Mesenchymal stem cell (in vitro differentiated cells and primary cell): ENCODE measurements at regions not wholly inside any gene's neighbourhood (a gene's known extent, or its start where the extent isn't known, plus 50 kb on each side); places are given as distances from the start of the nearest gene placed in this dataset.

Experiments
- DNase-seq: peaks from one replicate; pipeline ENCODE4 v3.0.0-alpha.2; 2013
- H2AFZ ChIP-seq: one replicate; pipeline ENCODE4 v1.6.1; 2013; ENCODE audit warnings: low read depth, mild to moderate bottlenecking, control low read depth, inconsistent platforms, low read length, moderate library complexity
- H2AK5ac ChIP-seq: 2 replicates; pipeline ENCODE4 v1.6.1; 2013; ENCODE audit warnings: low read length, moderate library complexity, mild to moderate bottlenecking, inconsistent platforms; ENCODE audit not compliant: severe bottlenecking
- H2BK120ac ChIP-seq: one replicate; pipeline ENCODE4 v1.6.1; 2013; ENCODE audit warnings: low read depth, mild to moderate bottlenecking, inconsistent platforms, low read length, moderate library complexity
- H2BK12ac ChIP-seq, 2 experiments: one replicate each; pipeline ENCODE4 v1.6.1; 2013; ENCODE audit warnings: inconsistent platforms in 2 of 2, low read length in 2 of 2, mild to moderate bottlenecking in 2 of 2, moderate library complexity in 2 of 2, control low read depth in 1 of 2
- H2BK15ac ChIP-seq: one replicate; pipeline ENCODE4 v1.6.1; 2013; ENCODE audit warnings: mild to moderate bottlenecking, low read depth, inconsistent platforms; ENCODE audit not compliant: poor library complexity, severe bottlenecking
- H2BK5ac ChIP-seq: 2 replicates; pipeline ENCODE4 v1.6.1; 2013; ENCODE audit warnings: low read depth, mild to moderate bottlenecking, low read length, control low read depth, inconsistent platforms; ENCODE audit not compliant: poor library complexity, severe bottlenecking
- H3K14ac ChIP-seq, 2 experiments: one replicate each; pipeline ENCODE4 v1.6.1; 2013; ENCODE audit warnings: inconsistent platforms in 2 of 2, low read length in 2 of 2, control low read depth in 1 of 2, mild to moderate bottlenecking in 1 of 2, moderate library complexity in 1 of 2
- H3K18ac ChIP-seq, 2 experiments: one replicate each; pipeline ENCODE4 v1.6.1; 2013; ENCODE audit warnings: inconsistent platforms in 2 of 2, low read length in 2 of 2, control low read depth in 1 of 2, low read depth in 1 of 2, mild to moderate bottlenecking in 1 of 2
- H3K23ac ChIP-seq, 2 experiments: one replicate each; pipeline ENCODE4 v1.6.1; 2013; ENCODE audit warnings: inconsistent platforms in 2 of 2, low read length in 2 of 2, mild to moderate bottlenecking in 2 of 2, moderate library complexity in 2 of 2, control low read depth in 1 of 2
- H3K27ac ChIP-seq: 2 replicates; pipeline ENCODE4 v1.5.1; 2013; ENCODE audit warnings: mild to moderate bottlenecking, moderate library complexity, low read length, control low read depth, inconsistent platforms; ENCODE audit not compliant: poor library complexity, severe bottlenecking
- H3K27me3 ChIP-seq, 2 experiments: 2 replicates each; pipeline versions ENCODE4 v1.6.1 to v1.7.0; 2013; ENCODE audit warnings: low read length in 2 of 2, mild to moderate bottlenecking in 2 of 2, moderate library complexity in 2 of 2, control low read depth in 1 of 2, inconsistent platforms in 1 of 2; ENCODE audit not compliant: control insufficient read depth in 1 of 2, insufficient read depth in 1 of 2
- H3K36me3 ChIP-seq, 2 experiments: 2 replicates each; pipeline versions ENCODE4 v1.6.1 to v1.7.0; 2013; ENCODE audit warnings: low read length in 2 of 2, control low read depth in 1 of 2, inconsistent platforms in 1 of 2, low read depth in 1 of 2, mild to moderate bottlenecking in 1 of 2; ENCODE audit not compliant: insufficient read depth in 2 of 2, control insufficient read depth in 1 of 2
- H3K4ac ChIP-seq, 2 experiments: one replicate each; pipeline ENCODE4 v1.6.1; 2013; ENCODE audit warnings: inconsistent platforms in 2 of 2, low read length in 2 of 2, mild to moderate bottlenecking in 2 of 2, moderate library complexity in 2 of 2, control low read depth in 1 of 2, low read depth in 1 of 2
- H3K4me1 ChIP-seq: 2 replicates; pipeline ENCODE4 v1.6.1; 2013; ENCODE audit warnings: low read depth, low read length, control low read depth; ENCODE audit not compliant: control insufficient read depth, insufficient read depth
- H3K4me2 ChIP-seq: 2 replicates; pipeline ENCODE4 v1.6.1; 2013; ENCODE audit warnings: low read length, mild to moderate bottlenecking, inconsistent platforms; ENCODE audit not compliant: poor library complexity, severe bottlenecking
- H3K4me3 ChIP-seq, 2 experiments: 2 replicates each; pipeline versions ENCODE4 v1.5.1 to v1.7.0; 2013; ENCODE audit warnings: low read length in 2 of 2, mild to moderate bottlenecking in 2 of 2, control low read depth in 1 of 2, low read depth in 1 of 2; ENCODE audit not compliant: insufficient read depth in 1 of 2
- H3K79me1 ChIP-seq: replicated peaks from 2 replicates; pipeline ENCODE4 v1.6.1; 2013; ENCODE audit warnings: mild to moderate bottlenecking, control low read depth, low read length, inconsistent platforms; ENCODE audit not compliant: poor library complexity, severe bottlenecking
- H3K9ac ChIP-seq: 2 replicates; pipeline ENCODE4 v1.7.0; 2013; ENCODE audit warnings: mild to moderate bottlenecking, low read length, moderate library complexity
- H3K9me3 ChIP-seq: 2 replicates; pipeline ENCODE4 v1.7.0; 2013; ENCODE audit warnings: mild to moderate bottlenecking, low read length; ENCODE audit not compliant: control insufficient read depth
- H4K8ac ChIP-seq: one replicate; pipeline ENCODE4 v1.6.1; 2013; ENCODE audit warnings: inconsistent platforms, mild to moderate bottlenecking, low read length, moderate library complexity
- H4K91ac ChIP-seq: one replicate; pipeline ENCODE4 v1.6.1; 2013; ENCODE audit warnings: mild to moderate bottlenecking, low read length, inconsistent platforms
- WGBS: methylation state at CpG from one replicate; pipeline ENCODE4 v1.1.7; 2013; ENCODE audit warnings: mixed read lengths; 5-methylcytosine and 5-hydroxymethylcytosine counted together

DNA sequence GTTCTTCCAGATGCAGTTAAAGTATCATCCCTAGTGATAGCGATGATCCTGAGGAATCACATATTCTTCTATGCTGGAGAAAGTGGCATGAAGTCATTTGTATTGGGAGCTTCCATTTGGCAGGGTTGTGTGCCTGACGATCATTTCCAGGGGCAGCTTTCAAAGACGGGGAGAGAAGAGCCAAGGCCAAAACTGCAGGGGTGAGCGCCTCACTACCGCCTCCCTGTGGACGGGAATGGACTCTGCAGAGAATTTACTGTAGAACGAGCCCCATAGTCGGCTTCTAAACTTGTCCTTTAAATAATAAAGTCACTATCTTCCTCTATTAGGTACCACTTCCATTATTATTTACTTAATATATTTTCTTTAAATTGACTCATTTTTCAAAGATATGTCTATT, 555.9 kb upstream of the TMEM132C start:
- no peak overlapping the region for H2AK5ac ChIP-seq
- 35% methylated on average over 6 of the region's 8 CpGs for WGBS

GRCh38 chr12:127712561-127712960, 554.4 kb upstream of the TMEM132C start:
- H3K4ac ChIP-seq: no peak overlapping the region
- WGBS: no CpG with 5 or more reads among the region's 2 CpGs
- no peak overlapping the region for H3K9ac ChIP-seq
- H3K4me3 ChIP-seq: no peak overlapping the region
- DNase-seq: no peak
- no peak overlapping the region for H2BK15ac ChIP-seq
- no peak overlapping the region for H4K8ac ChIP-seq
- no peak overlapping the region for H4K91ac ChIP-seq
- no peak overlapping the region for H3K23ac ChIP-seq
- no peaks in the 10 kb centered on the region for H3K27me3 ChIP-seq
- no peaks in the 10 kb centered on the region for H3K9me3 ChIP-seq
- no peak overlapping the region for H2BK12ac ChIP-seq
- H2AFZ ChIP-seq: no peak overlapping the region
- no peak overlapping the region for H3K14ac ChIP-seq
- H2BK5ac ChIP-seq: no peak overlapping the region
- H3K4me2 ChIP-seq: no peak overlapping the region
- H2BK120ac ChIP-seq: no peak overlapping the region
- no peaks in the 10 kb centered on the region for H3K36me3 ChIP-seq
- H3K4me1 ChIP-seq: no peaks in the 10 kb centered on the region
- H2AK5ac ChIP-seq: no peak overlapping the region
- no peak overlapping the region for H3K27ac ChIP-seq
- no peak overlapping the region for H3K18ac ChIP-seq
- no peaks in the 10 kb centered on the region for H3K79me1 ChIP-seq

More for the DNA sequence above, 555.9 kb upstream of the TMEM132C start:
- Histone ChIP-seq H3K79me1 (no peaks in the 10 kb centered on the region), H3K4me2 (no peak overlapping the region), H3K27ac (no peak overlapping the region), H2BK120ac (no peak overlapping the region), H3K14ac (no peak overlapping the region), H3K9ac (no peak overlapping the region), H2BK15ac (no peak overlapping the region), H3K36me3 (no peaks in the 10 kb centered on the region), H3K4me1 (no peaks in the 10 kb centered on the region), H4K91ac (no peak overlapping the region), H2BK12ac (no peak overlapping the region), H3K4ac (no peak overlapping the region), H3K4me3 (no peak overlapping the region), H4K8ac (no peak overlapping the region), H3K18ac (no peak overlapping the region), H2BK5ac (no peak overlapping the region), H3K23ac (no peak overlapping the region), H3K27me3 (no peaks in the 10 kb centered on the region), H2AFZ (no peak overlapping the region), H3K9me3 (no peaks in the 10 kb centered on the region)
- no peak for DNase-seq

DNA sequence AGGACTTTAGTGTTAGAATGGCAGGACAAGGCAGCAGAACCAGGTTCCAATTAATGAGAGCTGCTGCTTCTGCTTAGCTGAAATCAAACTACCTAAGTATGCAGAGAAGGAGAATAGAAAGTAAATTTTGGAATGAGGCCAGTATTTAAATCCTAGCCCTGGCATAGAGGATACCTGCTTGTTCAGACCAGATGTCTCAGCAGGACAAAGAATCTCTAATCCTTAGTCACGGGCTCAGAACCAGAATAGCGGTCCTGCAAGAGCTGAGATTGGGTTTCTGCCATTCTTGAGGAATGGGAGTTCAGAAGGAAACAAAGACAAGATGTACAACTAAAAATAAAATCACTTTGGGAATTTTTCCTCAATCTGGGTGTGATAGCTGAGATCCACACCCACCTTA, 550.8 kb upstream of the TMEM132C start:
- no peak overlapping the region for H4K91ac ChIP-seq
- H2AK5ac ChIP-seq: no peak overlapping the region
- no peaks in the 10 kb centered on the region for H3K9me3 ChIP-seq
- no peak overlapping the region for H3K27ac ChIP-seq
- no peak overlapping the region for H2BK12ac ChIP-seq
- H3K9ac ChIP-seq: no peak overlapping the region
- H4K8ac ChIP-seq: no peak overlapping the region
- no peaks in the 10 kb centered on the region for H3K36me3 ChIP-seq
- no peak overlapping the region for H3K4ac ChIP-seq
- no peak overlapping the region for H3K4me2 ChIP-seq
- H2BK5ac ChIP-seq: no peak overlapping the region
- WGBS: 50% methylated on average over 1 of the region's 2 CpGs
- no peak overlapping the region for H3K14ac ChIP-seq
- no peaks in the 10 kb centered on the region for H3K79me1 ChIP-seq
- H2AFZ ChIP-seq: no peak overlapping the region
- no peak overlapping the region for H2BK15ac ChIP-seq
- DNase-seq: no peak
- no peak overlapping the region for H3K23ac ChIP-seq
- no peak overlapping the region for H3K4me3 ChIP-seq
- no peaks in the 10 kb centered on the region for H3K4me1 ChIP-seq
- no peak overlapping the region for H3K18ac ChIP-seq
- H2BK120ac ChIP-seq: no peak overlapping the region
- H3K27me3 ChIP-seq: no peaks in the 10 kb centered on the region

GRCh38 chr12:127717278-127717677, 549.7 kb upstream of the TMEM132C start:
- no peaks in the 10 kb centered on the region for H3K4me1 ChIP-seq
- H4K8ac ChIP-seq: no peak overlapping the region
- H2BK120ac ChIP-seq: no peak overlapping the region
- H3K79me1 ChIP-seq: no peaks in the 10 kb centered on the region
- no peak overlapping the region for H2BK5ac ChIP-seq
- no peak overlapping the region for H3K23ac ChIP-seq
- H3K36me3 ChIP-seq: no peaks in the 10 kb centered on the region
- H3K27ac ChIP-seq: no peak overlapping the region
- no peak overlapping the region for H3K18ac ChIP-seq
- no peak overlapping the region for H2BK15ac ChIP-seq
- H3K4me3 ChIP-seq: no peak overlapping the region
- no peak overlapping the region for H2AK5ac ChIP-seq
- no peak overlapping the region for H2AFZ ChIP-seq
- H2BK12ac ChIP-seq: no peak overlapping the region
- 84% methylated on average over 4 of the region's 4 CpGs for WGBS
- no peaks in the 10 kb centered on the region for H3K9me3 ChIP-seq
- DNase-seq: no peak
- no peak overlapping the region for H3K14ac ChIP-seq
- no peak overlapping the region for H3K9ac ChIP-seq
- no peaks in the 10 kb centered on the region for H3K27me3 ChIP-seq
- no peak overlapping the region for H3K4me2 ChIP-seq
- no peak overlapping the region for H4K91ac ChIP-seq
- H3K4ac ChIP-seq: no peak overlapping the region
